ENCODE measurements at regions not wholly inside any gene's neighbourhood (a gene's known extent, or its start where the extent isn't known, plus 50 kb on each side); places are given as distances from the start of the nearest gene placed in this dataset.

DNA sequence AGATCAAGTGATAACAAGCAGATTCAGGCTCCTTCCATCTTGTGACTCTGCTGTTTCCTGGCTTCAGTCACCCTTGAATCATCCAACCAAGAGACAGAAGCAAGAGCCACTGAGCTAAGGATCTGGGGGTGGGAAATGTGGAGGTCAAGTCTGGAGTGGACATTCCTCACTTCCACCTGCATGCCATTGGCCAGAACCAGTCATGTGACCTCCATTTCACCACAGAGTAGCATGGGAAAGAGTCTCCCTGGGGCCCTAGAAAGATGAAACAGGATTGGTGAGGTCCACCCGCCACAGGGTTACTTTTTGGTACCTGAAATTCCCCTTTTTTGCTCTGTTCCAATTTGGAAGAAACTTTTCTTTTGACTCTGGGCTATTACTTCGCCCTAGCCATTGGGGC lies 1006.0 kb upstream of the EEF2KMT start:
- TF ChIP-seq, protein P1, sequence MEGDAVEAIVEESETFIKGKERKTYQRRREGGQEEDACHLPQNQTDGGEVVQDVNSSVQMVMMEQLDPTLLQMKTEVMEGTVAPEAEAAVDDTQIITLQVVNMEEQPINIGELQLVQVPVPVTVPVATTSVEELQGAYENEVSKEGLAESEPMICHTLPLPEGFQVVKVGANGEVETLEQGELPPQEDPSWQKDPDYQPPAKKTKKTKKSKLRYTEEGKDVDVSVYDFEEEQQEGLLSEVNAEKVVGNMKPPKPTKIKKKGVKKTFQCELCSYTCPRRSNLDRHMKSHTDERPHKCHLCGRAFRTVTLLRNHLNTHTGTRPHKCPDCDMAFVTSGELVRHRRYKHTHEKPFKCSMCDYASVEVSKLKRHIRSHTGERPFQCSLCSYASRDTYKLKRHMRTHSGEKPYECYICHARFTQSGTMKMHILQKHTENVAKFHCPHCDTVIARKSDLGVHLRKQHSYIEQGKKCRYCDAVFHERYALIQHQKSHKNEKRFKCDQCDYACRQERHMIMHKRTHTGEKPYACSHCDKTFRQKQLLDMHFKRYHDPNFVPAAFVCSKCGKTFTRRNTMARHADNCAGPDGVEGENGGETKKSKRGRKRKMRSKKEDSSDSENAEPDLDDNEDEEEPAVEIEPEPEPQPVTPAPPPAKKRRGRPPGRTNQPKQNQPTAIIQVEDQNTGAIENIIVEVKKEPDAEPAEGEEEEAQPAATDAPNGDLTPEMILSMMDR (IDR thresholded peaks at IDR 0.05; ENCODE audit: extremely low read depth in 1 of 2, insufficient read depth in 1 of 2, low read depth in 1 of 2, low read length in 2 of 2), result no peak
- TF ChIP-seq POLR2A (IDR thresholded peaks at IDR 0.05; ENCODE audit: low read depth, low read length) (no peak), EZH2 (IDR thresholded peaks at IDR 0.05; ENCODE audit: borderline replicate concordance, low read depth, low read length, severe bottlenecking) (no peak), JUN (IDR thresholded peaks at IDR 0.05; ENCODE audit: borderline replicate concordance, insufficient read depth, insufficient read length, low read depth) (no peak), POLR2AphosphoS5 (IDR thresholded peaks at IDR 0.05; ENCODE audit: insufficient read depth, low read depth, low read length) (no peak), MYC (IDR thresholded peaks at IDR 0.05; ENCODE audit: low read depth, low read length) (no peak)
- TF ChIP-seq, protein P2, sequence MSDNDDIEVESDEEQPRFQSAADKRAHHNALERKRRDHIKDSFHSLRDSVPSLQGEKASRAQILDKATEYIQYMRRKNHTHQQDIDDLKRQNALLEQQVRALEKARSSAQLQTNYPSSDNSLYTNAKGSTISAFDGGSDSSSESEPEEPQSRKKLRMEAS (IDR thresholded peaks at IDR 0.05; ENCODE audit: insufficient read depth, insufficient read length), result no peak
